ENCODE measurements at regions not wholly inside any gene's neighbourhood (a gene's known extent, or its start where the extent isn't known, plus 50 kb on each side); places are given as distances from the start of the nearest gene placed in this dataset.

- ATAC-seq (no peak), DNase-seq (no peak)
- Histone ChIP-seq H3K36me3 (no peaks in the 10 kb centered on the region), H3K4me1 (no peaks in the 10 kb centered on the region), H3K4me3 (no peak overlapping the region), H3K27me3 (no peaks in the 10 kb centered on the region), H3K27ac (no peak overlapping the region), H3K9me3 (peaks cover 0 to 11% of the 10 kb centered on the region in 2 donors)
- intact Hi-C loops (cut with DNase I): no loop called here
- no peak for TF ChIP-seq CTCF (IDR thresholded peaks at IDR 0.05)
These were observed 469.4 kb downstream of the CCER1 start for GRCh38 chr12:90485560-90485959.

GRCh38 chr12:90484094-90484493 lies 470.9 kb downstream of the CCER1 start:
- Histone ChIP-seq H3K36me3 (no peaks in the 10 kb centered on the region), H3K9me3 (no peaks in the 10 kb centered on the region), H3K4me1 (no peaks in the 10 kb centered on the region), H3K4me3 (no peak overlapping the region), H3K27ac (no peak overlapping the region), H3K27me3 (no peaks in the 10 kb centered on the region)
- no peak for TF ChIP-seq CTCF (IDR thresholded peaks at IDR 0.05)
- intact Hi-C loops (cut with DNase I): no loop called here
- DNase-seq (peak in 2 of 4 donors; percentile 42), ATAC-seq (no peak)

DNA sequence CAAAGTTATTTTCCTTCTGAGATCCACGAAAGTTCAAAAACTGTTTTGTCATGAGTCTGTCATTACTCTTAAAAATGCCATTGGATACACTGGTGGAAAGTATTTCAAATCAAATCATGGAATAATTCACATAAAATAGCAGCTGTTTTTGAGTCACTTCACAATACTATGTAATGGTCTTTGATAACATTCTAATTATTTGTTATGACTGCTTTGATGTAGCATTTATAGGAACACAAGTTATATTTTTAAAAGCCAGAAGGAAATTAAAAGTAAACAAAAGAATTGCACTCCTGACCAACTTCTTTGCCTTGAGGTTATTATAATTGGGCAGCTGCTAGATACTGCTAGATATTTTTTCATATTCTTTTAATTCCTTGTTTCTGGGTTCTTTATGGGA lies 473.2 kb downstream of the CCER1 start:
- Histone ChIP-seq H3K9me3 (no peaks in the 10 kb centered on the region), H3K4me1 (no peaks in the 10 kb centered on the region), H3K4me3 (no peak overlapping the region), H3K27me3 (no peaks in the 10 kb centered on the region), H3K27ac (no peak overlapping the region), H3K36me3 (no peaks in the 10 kb centered on the region)
- no peak for TF ChIP-seq CTCF (IDR thresholded peaks at IDR 0.05)
- no peak for ATAC-seq
- intact Hi-C loops (cut with DNase I): no loop called here
- no peak for DNase-seq

GRCh38 chr12:90479237-90479636 lies 475.7 kb downstream of the CCER1 start:
- intact Hi-C loops (cut with DNase I): no loop called here

GRCh38 chr12:90473831-90474230 lies 481.1 kb downstream of the CCER1 start:
- H3K36me3 ChIP-seq: no peaks in the 10 kb centered on the region
- H3K4me1 ChIP-seq: no peaks in the 10 kb centered on the region
- intact Hi-C loops (cut with DNase I): no loop called here
- DNase-seq (no peak), ATAC-seq (no peak)
- TF ChIP-seq CTCF (IDR thresholded peaks at IDR 0.05): no peak
- peaks cover 0 to 20% of the 10 kb centered on the region in 2 donors for H3K9me3 ChIP-seq
- no peaks in the 10 kb centered on the region for H3K27me3 ChIP-seq
- H3K4me3 ChIP-seq: no peak overlapping the region
- H3K27ac ChIP-seq: no peak overlapping the region

More at GRCh38 chr12:90479237-90479636, 475.7 kb downstream of the CCER1 start:
- no peaks in the 10 kb centered on the region for H3K36me3 ChIP-seq
- no peaks in the 10 kb centered on the region for H3K9me3 ChIP-seq
- no peak overlapping the region for H3K27ac ChIP-seq
- DNase-seq (no peak), ATAC-seq (no peak)
- TF ChIP-seq CTCF (IDR thresholded peaks at IDR 0.05): no peak
- no peaks in the 10 kb centered on the region for H3K27me3 ChIP-seq
- no peaks in the 10 kb centered on the region for H3K4me1 ChIP-seq
- no peak overlapping the region for H3K4me3 ChIP-seq

All from left lung (tissue), 4 donors.